H1 (cell line): ENCODE measurements at regions not wholly inside any gene's neighbourhood (a gene's known extent, or its start where the extent isn't known, plus 50 kb on each side); places are given as distances from the start of the nearest gene placed in this dataset.

ENCODE experiments used
- CBX8 ChIP-seq: fragments of 300-800, 300-1000 bp; sonication (generic); IDR thresholded peaks from 2 replicates; pipeline ENCODE4 v1.7.1; 2016; ENCODE audit warnings: low read depth, low read length, borderline replicate concordance
- CEBPB ChIP-seq: IDR thresholded peaks from 2 replicates; pipeline ENCODE4 v1.6.1; 2012; ENCODE audit warnings: low read depth, low read length
- EZH2 ChIP-seq: fragments of 200-600 bp; sonication (generic); IDR thresholded peaks from 2 replicates; pipeline ENCODE4 v1.7.1; 2012; ENCODE audit warnings: low read depth, mild to moderate bottlenecking, moderate library complexity, low read length, inconsistent platforms; ENCODE audit not compliant: severe bottlenecking
- GABPA ChIP-seq: IDR thresholded peaks from 2 replicates; pipeline ENCODE4 v1.6.1; 2011; ENCODE audit warnings: mild to moderate bottlenecking, low read length, moderate library complexity, borderline replicate concordance; ENCODE audit not compliant: insufficient read depth
- MAX ChIP-seq: IDR thresholded peaks from 2 replicates; pipeline ENCODE4 v1.6.1; 2012; ENCODE audit warnings: inconsistent platforms
- POLR2A ChIP-seq, 2 experiments: IDR thresholded peaks; 1 replicate in 1 of 2; 2 replicates in 1 of 2; pipeline ENCODE4 v1.6.1; 2011; ENCODE audit warnings: low read depth in 2 of 2, low read length in 2 of 2, mild to moderate bottlenecking in 2 of 2; ENCODE audit errors: control extremely low read depth in 1 of 2
- SIX5 ChIP-seq: IDR thresholded peaks from 2 replicates; pipeline ENCODE4 v1.6.1; 2011; ENCODE audit warnings: mild to moderate bottlenecking, low read depth, low read length
- SRF ChIP-seq: IDR thresholded peaks from 2 replicates; pipeline ENCODE4 v1.6.1; 2011; ENCODE audit warnings: mild to moderate bottlenecking, low read depth, low read length, moderate library complexity
- YY1 ChIP-seq: IDR thresholded peaks from 2 replicates; pipeline ENCODE4 v1.6.1; 2011; ENCODE audit warnings: low read depth, mild to moderate bottlenecking, low read length
- TF ChIP-seq, protein P1 (sequence below): fragments of 300-600 bp; sonication (generic); IDR thresholded peaks from 2 replicates; pipeline ENCODE4 v1.7.1; 2012; ENCODE audit warnings: low read length, moderate library complexity, mild to moderate bottlenecking, inconsistent platforms; ENCODE audit not compliant: insufficient replicate concordance
- TF ChIP-seq, protein P2 (sequence below), 3 experiments: IDR thresholded peaks; 1 replicate in 2 of 3; 2 replicates in 1 of 3; pipeline versions ENCODE4 v1.5.1 to v1.6.1; 2011; ENCODE audit warnings: low read length in 3 of 3, mild to moderate bottlenecking in 3 of 3, inconsistent platforms in 2 of 3, low read depth in 1 of 3, moderate library complexity in 1 of 3; ENCODE audit not compliant: insufficient read depth in 1 of 3; ENCODE audit errors: control extremely low read depth in 1 of 3

GRCh38 chr12:12010277-12011039 is 60.3 kb upstream of the BCL2L14 start:
- no peak for TF ChIP-seq EZH2
- no peak for TF ChIP-seq GABPA
- TF ChIP-seq CBX8, result no peak
- TF ChIP-seq CEBPB, result no peak
- TF ChIP-seq YY1, result no peak
- no peak for TF ChIP-seq SIX5
- no peak for TF ChIP-seq MAX
- TF ChIP-seq, protein P1, sequence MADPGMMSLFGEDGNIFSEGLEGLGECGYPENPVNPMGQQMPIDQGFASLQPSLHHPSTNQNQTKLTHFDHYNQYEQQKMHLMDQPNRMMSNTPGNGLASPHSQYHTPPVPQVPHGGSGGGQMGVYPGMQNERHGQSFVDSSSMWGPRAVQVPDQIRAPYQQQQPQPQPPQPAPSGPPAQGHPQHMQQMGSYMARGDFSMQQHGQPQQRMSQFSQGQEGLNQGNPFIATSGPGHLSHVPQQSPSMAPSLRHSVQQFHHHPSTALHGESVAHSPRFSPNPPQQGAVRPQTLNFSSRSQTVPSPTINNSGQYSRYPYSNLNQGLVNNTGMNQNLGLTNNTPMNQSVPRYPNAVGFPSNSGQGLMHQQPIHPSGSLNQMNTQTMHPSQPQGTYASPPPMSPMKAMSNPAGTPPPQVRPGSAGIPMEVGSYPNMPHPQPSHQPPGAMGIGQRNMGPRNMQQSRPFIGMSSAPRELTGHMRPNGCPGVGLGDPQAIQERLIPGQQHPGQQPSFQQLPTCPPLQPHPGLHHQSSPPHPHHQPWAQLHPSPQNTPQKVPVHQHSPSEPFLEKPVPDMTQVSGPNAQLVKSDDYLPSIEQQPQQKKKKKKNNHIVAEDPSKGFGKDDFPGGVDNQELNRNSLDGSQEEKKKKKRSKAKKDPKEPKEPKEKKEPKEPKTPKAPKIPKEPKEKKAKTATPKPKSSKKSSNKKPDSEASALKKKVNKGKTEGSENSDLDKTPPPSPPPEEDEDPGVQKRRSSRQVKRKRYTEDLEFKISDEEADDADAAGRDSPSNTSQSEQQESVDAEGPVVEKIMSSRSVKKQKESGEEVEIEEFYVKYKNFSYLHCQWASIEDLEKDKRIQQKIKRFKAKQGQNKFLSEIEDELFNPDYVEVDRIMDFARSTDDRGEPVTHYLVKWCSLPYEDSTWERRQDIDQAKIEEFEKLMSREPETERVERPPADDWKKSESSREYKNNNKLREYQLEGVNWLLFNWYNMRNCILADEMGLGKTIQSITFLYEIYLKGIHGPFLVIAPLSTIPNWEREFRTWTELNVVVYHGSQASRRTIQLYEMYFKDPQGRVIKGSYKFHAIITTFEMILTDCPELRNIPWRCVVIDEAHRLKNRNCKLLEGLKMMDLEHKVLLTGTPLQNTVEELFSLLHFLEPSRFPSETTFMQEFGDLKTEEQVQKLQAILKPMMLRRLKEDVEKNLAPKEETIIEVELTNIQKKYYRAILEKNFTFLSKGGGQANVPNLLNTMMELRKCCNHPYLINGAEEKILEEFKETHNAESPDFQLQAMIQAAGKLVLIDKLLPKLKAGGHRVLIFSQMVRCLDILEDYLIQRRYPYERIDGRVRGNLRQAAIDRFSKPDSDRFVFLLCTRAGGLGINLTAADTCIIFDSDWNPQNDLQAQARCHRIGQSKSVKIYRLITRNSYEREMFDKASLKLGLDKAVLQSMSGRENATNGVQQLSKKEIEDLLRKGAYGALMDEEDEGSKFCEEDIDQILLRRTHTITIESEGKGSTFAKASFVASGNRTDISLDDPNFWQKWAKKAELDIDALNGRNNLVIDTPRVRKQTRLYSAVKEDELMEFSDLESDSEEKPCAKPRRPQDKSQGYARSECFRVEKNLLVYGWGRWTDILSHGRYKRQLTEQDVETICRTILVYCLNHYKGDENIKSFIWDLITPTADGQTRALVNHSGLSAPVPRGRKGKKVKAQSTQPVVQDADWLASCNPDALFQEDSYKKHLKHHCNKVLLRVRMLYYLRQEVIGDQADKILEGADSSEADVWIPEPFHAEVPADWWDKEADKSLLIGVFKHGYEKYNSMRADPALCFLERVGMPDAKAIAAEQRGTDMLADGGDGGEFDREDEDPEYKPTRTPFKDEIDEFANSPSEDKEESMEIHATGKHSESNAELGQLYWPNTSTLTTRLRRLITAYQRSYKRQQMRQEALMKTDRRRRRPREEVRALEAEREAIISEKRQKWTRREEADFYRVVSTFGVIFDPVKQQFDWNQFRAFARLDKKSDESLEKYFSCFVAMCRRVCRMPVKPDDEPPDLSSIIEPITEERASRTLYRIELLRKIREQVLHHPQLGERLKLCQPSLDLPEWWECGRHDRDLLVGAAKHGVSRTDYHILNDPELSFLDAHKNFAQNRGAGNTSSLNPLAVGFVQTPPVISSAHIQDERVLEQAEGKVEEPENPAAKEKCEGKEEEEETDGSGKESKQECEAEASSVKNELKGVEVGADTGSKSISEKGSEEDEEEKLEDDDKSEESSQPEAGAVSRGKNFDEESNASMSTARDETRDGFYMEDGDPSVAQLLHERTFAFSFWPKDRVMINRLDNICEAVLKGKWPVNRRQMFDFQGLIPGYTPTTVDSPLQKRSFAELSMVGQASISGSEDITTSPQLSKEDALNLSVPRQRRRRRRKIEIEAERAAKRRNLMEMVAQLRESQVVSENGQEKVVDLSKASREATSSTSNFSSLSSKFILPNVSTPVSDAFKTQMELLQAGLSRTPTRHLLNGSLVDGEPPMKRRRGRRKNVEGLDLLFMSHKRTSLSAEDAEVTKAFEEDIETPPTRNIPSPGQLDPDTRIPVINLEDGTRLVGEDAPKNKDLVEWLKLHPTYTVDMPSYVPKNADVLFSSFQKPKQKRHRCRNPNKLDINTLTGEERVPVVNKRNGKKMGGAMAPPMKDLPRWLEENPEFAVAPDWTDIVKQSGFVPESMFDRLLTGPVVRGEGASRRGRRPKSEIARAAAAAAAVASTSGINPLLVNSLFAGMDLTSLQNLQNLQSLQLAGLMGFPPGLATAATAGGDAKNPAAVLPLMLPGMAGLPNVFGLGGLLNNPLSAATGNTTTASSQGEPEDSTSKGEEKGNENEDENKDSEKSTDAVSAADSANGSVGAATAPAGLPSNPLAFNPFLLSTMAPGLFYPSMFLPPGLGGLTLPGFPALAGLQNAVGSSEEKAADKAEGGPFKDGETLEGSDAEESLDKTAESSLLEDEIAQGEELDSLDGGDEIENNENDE, result no peak
- TF ChIP-seq, protein P2, sequence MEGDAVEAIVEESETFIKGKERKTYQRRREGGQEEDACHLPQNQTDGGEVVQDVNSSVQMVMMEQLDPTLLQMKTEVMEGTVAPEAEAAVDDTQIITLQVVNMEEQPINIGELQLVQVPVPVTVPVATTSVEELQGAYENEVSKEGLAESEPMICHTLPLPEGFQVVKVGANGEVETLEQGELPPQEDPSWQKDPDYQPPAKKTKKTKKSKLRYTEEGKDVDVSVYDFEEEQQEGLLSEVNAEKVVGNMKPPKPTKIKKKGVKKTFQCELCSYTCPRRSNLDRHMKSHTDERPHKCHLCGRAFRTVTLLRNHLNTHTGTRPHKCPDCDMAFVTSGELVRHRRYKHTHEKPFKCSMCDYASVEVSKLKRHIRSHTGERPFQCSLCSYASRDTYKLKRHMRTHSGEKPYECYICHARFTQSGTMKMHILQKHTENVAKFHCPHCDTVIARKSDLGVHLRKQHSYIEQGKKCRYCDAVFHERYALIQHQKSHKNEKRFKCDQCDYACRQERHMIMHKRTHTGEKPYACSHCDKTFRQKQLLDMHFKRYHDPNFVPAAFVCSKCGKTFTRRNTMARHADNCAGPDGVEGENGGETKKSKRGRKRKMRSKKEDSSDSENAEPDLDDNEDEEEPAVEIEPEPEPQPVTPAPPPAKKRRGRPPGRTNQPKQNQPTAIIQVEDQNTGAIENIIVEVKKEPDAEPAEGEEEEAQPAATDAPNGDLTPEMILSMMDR (IDR thresholded peaks at IDR 0.05; ENCODE audit: control extremely low read depth in 1 of 3, insufficient read depth in 1 of 3, low read depth in 1 of 3, low read length in 3 of 3), result no peak
- no peak for TF ChIP-seq POLR2A (IDR thresholded peaks at IDR 0.05; ENCODE audit: control extremely low read depth in 1 of 2, low read depth in 2 of 2, low read length in 2 of 2)
- no peak for TF ChIP-seq SRF
